Heart left ventricle (tissue), 16 donors: ENCODE measurements at regions not wholly inside any gene's neighbourhood (a gene's known extent, or its start where the extent isn't known, plus 50 kb on each side); places are given as distances from the start of the nearest gene placed in this dataset.

ENCODE experiments used
- ATAC-seq, 4 donors: fragments of 200-7000 bp; cut with Tn5 transposase; one replicate each; pipeline ENCODE4 v1.9.1; 2020 to 2022; ENCODE audit warnings: moderate library complexity in 4 of 4, mild to moderate bottlenecking in 3 of 4, moderate number of reproducible peaks in 1 of 4
- DNase-seq, 5 donors: peaks; one replicate each; pipeline ENCODE4 v3.0.0-alpha.2; 2020
- H3K27ac ChIP-seq, 12 donors: fragments of 200-600 bp; sonication (generic) in 4 of 12; one replicate each; pipeline versions ENCODE4 v1.5.0 to v1.8.0; 2016 to 2022; ENCODE audit warnings: mild to moderate bottlenecking in 2 of 12
- H3K27me3 ChIP-seq, 9 donors: fragments of 200-600 bp; sonication (generic) in 2 of 9; one replicate each; pipeline versions ENCODE4 v1.5.1 to v1.8.0; 2016 to 2022; ENCODE audit warnings: mild to moderate bottlenecking in 3 of 9
- H3K36me3 ChIP-seq, 9 donors: fragments of 200-600 bp; sonication (generic) in 2 of 9; one replicate each; pipeline versions ENCODE4 v1.5.0 to v1.8.0; 2018 to 2022; ENCODE audit warnings: mild to moderate bottlenecking in 2 of 9
- H3K4me1 ChIP-seq, 12 donors: fragments of 200-600 bp; sonication (generic) in 4 of 12; one replicate each; pipeline versions ENCODE4 v1.5.0 to v1.8.0; 2016 to 2022; ENCODE audit warnings: mild to moderate bottlenecking in 3 of 12
- H3K4me3 ChIP-seq, 12 donors: fragments of 200-600 bp; sonication (generic) in 4 of 12; one replicate each; pipeline versions ENCODE4 v1.5.0 to v1.8.0; 2017 to 2022; ENCODE audit warnings: mild to moderate bottlenecking in 9 of 12, moderate library complexity in 4 of 12
- H3K9me3 ChIP-seq, 12 donors: fragments of 200-600 bp; sonication (generic) in 4 of 12; one replicate each; pipeline versions ENCODE4 v1.5.0 to v1.8.0; 2016 to 2022; ENCODE audit warnings: mild to moderate bottlenecking in 1 of 12
- POLR2A ChIP-seq, 2 donors: fragments of 450-650 bp; IDR thresholded peaks; one replicate each; pipeline ENCODE4 v1.6.1; 2017; ENCODE audit warnings: antibody characterized with exemption in 2 of 2, mild to moderate bottlenecking in 2 of 2, moderate library complexity in 2 of 2
- WGBS, 4 donors: extraction: QIAGEN DNeasy Blood & Tissue Kit in 2 of 4; methylation state at CpG; one replicate each; pipeline versions ENCODE4 v1.1.5 to v1.1.7; 2013 to 2018; 5-methylcytosine and 5-hydroxymethylcytosine counted together
- intact Hi-C, 10 donors: fragments of 100-400 bp; cut with DNase I; formaldehyde crosslinking; loops; one replicate each; pipeline versions ENCODE4 v1.11.1 to v1.14.2; 2022
- TF ChIP-seq, protein P1 (sequence below), 12 donors: fragments of 200-600 bp; sonication (generic) in 4 of 12; IDR thresholded peaks; one replicate each; pipeline versions ENCODE4 v1.5.0 to v1.8.0; 2018 to 2022; ENCODE audit warnings: antibody characterized with exemption in 12 of 12, mild to moderate bottlenecking in 5 of 12
- donor health status: ischemic (EF 13 %, LVEDD 7.1; RV severe dilation, severe dysfunction).
- donor health status: healthy with polysubstance abuse.
- donor health status: DM: no; HTN: yes; CAD: no.
- donor health status: DM: no; HTN: no; CAD: no.
- donor health status: ischemic (EF 25% LVEDD 6.9; RV normal size, moderate dysfunction).
- donor health status: ischemic (EF 25% LVEDD 5.7; RV mildly dilated, moderate dysfunction).
- donor health status: healthy.
- donor health status: DM: yes; HTN: yes; CAD: no.
- donor health status: ischemic (EF 35%, LVEDD 5.7; RV mildly dilated, moderate dysfunction).
- donor health status: nonischemic (EF 11% LVEDD 7.7; RV severe dilation, severe dysfunction).
- donor health status: DM: yes; HTN: yes; CAD: no.
- donor health status: PGD.
- donor health status: ischemic (EF 29% LVEDD 5.4; RV normal size, mild dysfunction).
- donor health status: nonischemic (EF 23%, LVEDD 6.1; RV moderate dilation, normal function).

DNA sequence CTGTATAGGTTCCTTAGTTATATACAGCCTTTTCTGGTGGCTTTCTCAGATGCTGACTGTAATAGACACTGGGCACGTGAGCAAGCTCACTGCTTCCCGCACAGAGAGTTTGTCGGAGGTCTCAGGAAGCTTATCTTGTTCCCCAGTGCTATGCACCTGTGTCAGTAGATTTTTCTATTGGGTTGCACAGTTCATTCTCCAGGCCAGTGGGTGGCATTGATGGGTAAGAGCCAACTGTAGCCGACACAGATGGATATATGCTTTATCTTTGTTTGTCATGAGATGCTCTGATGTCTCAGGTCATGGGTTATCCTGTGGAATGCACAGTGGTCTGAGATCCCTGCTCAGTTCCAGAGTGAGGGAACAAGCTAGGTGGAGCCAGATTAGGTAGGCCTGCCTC lies 293.0 kb downstream of the GRB14 start:
- no peak overlapping the region for H3K4me3 ChIP-seq
- no peaks in the 10 kb centered on the region for H3K36me3 ChIP-seq
- H3K9me3 ChIP-seq = peaks cover 0 to 31% (median 12%) of the 10 kb centered on the region in 12 donors
- no peak overlapping the region for H3K27ac ChIP-seq
- DNase-seq (no peak), ATAC-seq (no peak)
- H3K4me1 ChIP-seq = no peaks in the 10 kb centered on the region
- 67 to 79% (median 74%) methylated on average over 4 of the region's 4 CpGs for WGBS, 4 donors
- H3K27me3 ChIP-seq = no peaks in the 10 kb centered on the region
- no peak for TF ChIP-seq POLR2A (IDR thresholded peaks at IDR 0.05)
- TF ChIP-seq, protein P1, sequence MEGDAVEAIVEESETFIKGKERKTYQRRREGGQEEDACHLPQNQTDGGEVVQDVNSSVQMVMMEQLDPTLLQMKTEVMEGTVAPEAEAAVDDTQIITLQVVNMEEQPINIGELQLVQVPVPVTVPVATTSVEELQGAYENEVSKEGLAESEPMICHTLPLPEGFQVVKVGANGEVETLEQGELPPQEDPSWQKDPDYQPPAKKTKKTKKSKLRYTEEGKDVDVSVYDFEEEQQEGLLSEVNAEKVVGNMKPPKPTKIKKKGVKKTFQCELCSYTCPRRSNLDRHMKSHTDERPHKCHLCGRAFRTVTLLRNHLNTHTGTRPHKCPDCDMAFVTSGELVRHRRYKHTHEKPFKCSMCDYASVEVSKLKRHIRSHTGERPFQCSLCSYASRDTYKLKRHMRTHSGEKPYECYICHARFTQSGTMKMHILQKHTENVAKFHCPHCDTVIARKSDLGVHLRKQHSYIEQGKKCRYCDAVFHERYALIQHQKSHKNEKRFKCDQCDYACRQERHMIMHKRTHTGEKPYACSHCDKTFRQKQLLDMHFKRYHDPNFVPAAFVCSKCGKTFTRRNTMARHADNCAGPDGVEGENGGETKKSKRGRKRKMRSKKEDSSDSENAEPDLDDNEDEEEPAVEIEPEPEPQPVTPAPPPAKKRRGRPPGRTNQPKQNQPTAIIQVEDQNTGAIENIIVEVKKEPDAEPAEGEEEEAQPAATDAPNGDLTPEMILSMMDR (IDR thresholded peaks at IDR 0.05) = no peak
- intact Hi-C loops = no loop called here

DNA sequence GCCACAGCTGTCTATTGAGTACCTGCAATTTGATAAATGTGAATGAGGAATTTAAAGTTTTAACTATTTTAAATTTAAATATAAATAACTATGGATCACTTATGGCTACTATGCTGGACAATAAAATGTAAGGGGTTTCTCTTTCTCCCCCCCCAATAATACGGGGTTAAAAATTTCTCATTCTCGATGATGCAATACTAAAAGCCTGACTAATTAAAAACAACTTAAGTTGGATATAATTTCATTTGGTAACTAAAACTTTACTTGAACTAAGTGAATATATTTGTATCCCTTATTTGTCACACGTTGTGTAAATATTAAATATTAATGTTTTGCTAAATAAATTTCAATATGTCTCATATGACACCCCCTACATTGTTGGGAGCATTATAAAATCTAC lies 297.3 kb downstream of the GRB14 start:
- H3K27me3 ChIP-seq = no peaks in the 10 kb centered on the region
- no peak overlapping the region for H3K27ac ChIP-seq
- no peaks in the 10 kb centered on the region for H3K4me1 ChIP-seq
- WGBS, 4 donors = 75 to 83% (median 78%) methylated on average over 3 of the region's 3 CpGs
- H3K9me3 ChIP-seq = peaks cover 0 to 51% (median 20%) of the 10 kb centered on the region in 12 donors
- no peak overlapping the region for H3K4me3 ChIP-seq
- no peak for DNase-seq
- H3K36me3 ChIP-seq = no peaks in the 10 kb centered on the region
- TF ChIP-seq, protein P1 (IDR thresholded peaks at IDR 0.05) = no peak
- no peak for TF ChIP-seq POLR2A (IDR thresholded peaks at IDR 0.05)
- intact Hi-C loops = no loop called here
- no peak for ATAC-seq

DNA sequence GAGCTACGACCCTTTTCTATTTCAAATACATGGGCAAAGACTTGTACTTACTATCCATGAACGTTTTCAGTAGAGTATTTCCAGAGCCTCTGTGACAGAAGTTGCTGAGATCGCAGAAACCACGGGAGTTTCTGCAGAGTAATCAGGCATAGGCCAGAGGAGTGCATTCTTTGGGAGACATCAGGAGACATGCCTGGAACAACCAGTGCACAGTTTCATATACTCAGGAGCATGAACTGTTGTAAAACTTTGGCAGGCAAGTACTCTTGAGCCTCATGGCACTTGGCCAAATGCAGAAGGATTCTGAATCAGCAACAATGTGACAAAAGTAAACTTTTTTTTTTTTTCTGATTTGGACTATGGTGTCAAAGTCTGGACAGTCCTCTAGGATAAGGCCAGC lies 307.1 kb downstream of the GRB14 start:
- no peaks in the 10 kb centered on the region for H3K27me3 ChIP-seq
- no peak overlapping the region for H3K27ac ChIP-seq
- H3K4me1 ChIP-seq = no peaks in the 10 kb centered on the region
- ATAC-seq (no peak), DNase-seq (no peak)
- TF ChIP-seq, protein P1 (IDR thresholded peaks at IDR 0.05) = no peak
- TF ChIP-seq POLR2A (IDR thresholded peaks at IDR 0.05) = no peak
- intact Hi-C loops = no loop called here
- H3K9me3 ChIP-seq = peaks cover 0 to 4% (median 0%) of the 10 kb centered on the region in 12 donors
- no peak overlapping the region for H3K4me3 ChIP-seq
- H3K36me3 ChIP-seq = no peaks in the 10 kb centered on the region
- 34 to 47% (median 42%) methylated on average over 4 of the region's 4 CpGs for WGBS, 4 donors

DNA sequence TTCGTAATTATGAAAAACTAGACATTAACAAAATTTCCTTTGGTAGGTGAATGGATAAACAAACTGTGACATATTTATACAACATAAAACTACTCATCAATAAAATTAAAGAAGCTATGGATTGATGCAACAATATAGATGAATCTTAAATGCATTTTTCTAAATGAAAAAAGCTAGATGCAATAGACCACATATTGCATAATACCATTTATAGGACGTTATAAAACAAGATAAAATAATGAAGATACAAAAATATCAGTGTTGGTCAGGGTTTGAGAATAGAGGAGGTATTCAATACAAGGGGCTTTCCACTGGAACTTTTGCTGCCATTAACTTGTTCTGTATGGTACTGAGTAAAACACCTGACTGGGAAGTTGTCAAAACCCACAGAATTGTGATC lies 314.4 kb downstream of the GRB14 start:
- Histone ChIP-seq H3K36me3 (no peaks in the 10 kb centered on the region), H3K4me3 (no peak overlapping the region), H3K9me3 (peaks cover 0 to 9% (median 0%) of the 10 kb centered on the region in 12 donors), H3K27ac (no peak overlapping the region), H3K4me1 (no peaks in the 10 kb centered on the region), H3K27me3 (no peaks in the 10 kb centered on the region)
- TF ChIP-seq POLR2A (IDR thresholded peaks at IDR 0.05) = no peak
- TF ChIP-seq, protein P1 (IDR thresholded peaks at IDR 0.05) = no peak
- intact Hi-C loops = no loop called here
- 72 to 83% (median 78%) methylated on average over 2 of the region's 2 CpGs for WGBS, 4 donors
- DNase-seq (no peak), ATAC-seq (no peak)
